ENCODE measurements at regions not wholly inside any gene's neighbourhood (a gene's known extent, or its start where the extent isn't known, plus 50 kb on each side); places are given as distances from the start of the nearest gene placed in this dataset.

DNA sequence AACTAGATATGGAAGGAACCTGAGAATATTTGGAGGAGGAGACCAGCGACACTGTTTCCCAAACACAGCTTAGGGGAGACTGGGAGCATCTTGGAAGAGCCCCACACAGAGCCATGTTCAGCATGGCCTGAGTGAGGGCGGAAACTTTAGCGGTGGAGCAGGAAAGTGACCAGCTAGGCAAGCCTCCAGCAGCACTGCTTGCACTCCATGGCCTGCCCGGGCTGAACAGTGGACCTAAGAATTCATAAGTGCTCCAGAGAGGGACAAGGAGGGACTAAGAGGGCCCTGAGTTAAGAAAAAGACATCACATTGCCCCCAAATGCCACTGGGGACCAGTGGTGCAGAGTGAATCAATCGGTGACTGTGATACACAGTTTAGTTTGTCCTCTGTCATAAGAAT is 566.4 kb downstream of the TNS1 start:
- no peak for DNase-seq

DNA sequence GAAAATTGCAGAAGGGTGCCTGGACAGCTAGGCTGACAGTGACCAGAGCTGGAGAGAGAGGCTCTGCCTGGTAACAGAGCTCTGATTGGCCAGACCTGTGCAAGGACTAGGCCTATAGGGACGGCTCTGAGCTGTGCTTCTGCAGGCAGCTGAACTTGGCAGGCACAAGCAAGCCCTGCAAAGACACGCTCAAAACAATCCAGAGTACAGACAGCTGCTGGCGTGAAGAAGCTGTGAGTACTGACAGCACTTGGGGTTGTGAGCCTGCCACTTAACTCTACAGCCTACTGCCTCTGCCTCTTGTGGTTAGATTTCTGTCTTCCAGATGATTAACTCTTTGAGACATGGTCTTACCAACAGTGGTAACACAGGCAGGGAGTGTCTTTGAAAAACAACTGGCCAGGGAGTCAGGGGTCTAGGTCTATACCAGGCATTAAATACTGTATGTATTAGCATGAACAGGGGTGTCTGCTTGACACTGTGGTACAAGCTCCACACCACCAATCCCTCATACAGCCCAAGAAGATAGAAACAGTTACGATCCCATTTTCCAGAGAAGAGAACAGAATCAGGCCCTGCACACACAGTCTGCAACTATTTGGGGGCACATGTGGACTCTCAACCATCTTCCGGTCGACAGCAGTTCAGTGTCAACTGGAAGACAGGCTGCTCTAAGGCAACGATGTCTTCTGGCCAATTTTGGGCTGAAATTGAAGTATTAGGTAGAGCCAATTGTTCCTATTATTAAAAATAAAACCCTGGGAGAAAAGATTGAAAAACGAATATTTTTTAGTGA is 568.4 kb downstream of the TNS1 start:
- peak; percentile 59 to 61 for DNase-seq

- DNase-seq, result no peak
These were observed 569.3 kb downstream of the TNS1 start for GRCh38 chr2:217433522-217433921.

DNA sequence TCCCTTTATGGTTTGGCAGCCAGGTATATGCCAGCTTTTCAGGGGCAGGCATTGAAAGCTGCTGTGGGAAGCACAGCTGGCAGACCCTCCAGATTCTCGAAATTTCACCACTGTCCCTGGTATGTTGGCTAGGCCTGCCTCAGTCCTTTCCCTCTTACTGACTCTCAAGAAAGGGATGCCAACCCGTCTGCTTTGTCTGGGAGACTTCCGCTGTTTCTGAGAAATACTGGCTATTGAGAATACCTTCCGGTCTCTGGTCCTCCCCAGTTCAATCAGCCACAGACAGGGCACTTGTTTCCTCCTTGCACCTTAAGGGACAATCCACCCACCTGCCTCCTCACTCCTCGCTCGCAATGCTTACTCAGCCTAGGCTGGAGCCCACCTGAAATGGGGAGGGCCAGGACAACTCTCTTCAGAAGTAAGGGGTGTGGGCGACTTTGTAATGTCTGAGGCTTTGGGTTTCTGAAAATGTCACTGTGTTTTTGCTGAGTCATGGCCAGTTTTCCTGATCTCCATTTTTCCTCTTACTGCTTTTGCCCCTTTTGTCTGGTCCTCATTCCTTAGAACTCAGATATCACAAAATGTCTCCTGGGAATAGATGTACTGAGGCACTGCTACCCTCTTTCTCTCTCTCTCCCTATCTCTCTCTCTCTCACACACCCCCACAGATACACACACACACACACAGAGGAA is 571.1 kb downstream of the TNS1 start:
- DNase-seq, result no peak

- DNase-seq, result no peak
These were observed 571.2 kb upstream of the TNP1 start for GRCh38 chr2:217430916-217431576.

DNA sequence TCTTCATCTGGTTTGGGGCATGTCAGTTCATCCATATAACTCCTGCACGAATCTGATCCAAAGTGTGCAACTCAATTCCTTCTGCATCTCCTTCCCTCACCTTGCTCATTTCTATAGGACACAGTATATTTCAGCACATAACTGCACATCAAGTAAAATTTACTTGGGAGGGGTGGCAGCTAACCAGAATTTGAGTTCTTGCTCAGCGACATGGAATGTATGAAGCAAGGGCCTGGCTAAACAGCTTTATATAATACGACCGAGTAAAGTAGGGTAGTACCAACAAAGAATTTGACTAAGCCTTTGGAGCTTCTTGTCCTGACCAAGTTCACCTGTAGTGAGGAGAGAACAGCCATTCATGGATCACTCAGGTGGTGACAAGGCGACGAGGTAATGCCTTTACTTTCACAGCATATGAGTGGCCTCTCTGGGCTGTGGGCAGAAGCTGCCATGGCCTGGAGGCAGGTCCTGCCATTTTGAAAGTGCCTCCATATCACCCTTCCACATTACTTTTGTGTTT is 570.2 kb upstream of the TNP1 start:
- DNase-seq, result no peak

DNA sequence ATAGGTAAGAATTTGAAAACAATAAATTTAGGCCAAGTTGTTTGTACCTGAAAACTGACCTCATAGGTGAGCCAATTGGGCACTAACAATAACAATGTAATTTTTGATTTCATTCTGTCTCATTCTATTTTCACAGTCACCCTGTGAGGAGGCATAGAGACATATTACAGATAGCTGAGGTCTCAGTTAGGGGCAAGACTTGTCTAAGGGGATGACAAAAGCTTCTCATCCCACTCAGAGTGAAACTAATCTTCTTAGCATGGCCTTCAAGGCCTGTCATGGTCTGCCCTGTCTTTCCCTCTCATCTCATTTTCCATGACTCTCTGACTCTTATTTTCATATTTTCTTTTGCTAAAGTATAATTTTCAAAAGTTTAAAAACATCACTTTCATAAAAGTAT is 562.0 kb upstream of the TNP1 start:
- DNase-seq, result no peak

- DNase-seq, result no peak
These were observed 561.0 kb upstream of the TNP1 start for GRCh38 chr2:217420854-217421253.

GRCh38 chr2:217419055-217419671 is 559.3 kb upstream of the TNP1 start:
- DNase-seq, result no peak

DNA sequence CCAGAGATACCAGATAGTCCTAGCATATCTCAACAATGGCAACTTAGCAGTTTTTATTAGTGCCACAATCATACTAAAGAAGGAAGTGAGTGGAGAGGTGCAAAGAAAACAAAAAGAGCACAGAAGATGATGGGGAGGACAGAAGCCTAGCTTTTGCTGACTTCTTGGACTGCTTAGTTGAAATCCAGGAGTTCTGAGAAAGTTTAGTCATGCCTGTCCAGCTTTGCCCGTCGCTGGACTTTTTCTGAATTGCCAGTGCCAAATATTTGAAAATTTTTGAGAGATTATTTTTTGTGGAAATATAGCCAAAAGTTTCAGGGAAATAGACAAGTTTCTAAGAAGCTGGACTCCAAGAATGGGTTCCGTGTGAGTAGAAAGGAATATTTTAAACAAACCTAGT is 558.7 kb upstream of the TNP1 start:
- no peak for DNase-seq

DNA sequence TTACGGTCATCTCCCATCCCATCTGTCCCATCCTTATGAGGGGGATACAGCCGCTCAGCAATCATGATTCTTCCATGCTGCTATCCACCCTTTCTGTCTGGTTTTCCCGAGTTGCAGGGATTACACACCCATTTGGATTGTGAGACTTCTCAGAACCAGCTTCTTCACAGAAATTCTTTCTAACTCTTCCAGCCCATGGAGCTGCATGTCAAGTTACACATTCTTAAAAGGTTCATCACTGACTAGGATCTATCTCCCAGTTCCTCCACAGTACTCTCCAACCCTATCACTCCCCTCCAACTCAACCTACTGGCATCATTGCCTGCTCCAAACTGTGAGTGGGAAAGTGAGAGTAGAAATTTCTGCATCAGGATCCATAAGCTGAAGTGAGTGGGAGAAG is 558.2 kb upstream of the TNP1 start:
- DNase-seq, result no peak

DNA sequence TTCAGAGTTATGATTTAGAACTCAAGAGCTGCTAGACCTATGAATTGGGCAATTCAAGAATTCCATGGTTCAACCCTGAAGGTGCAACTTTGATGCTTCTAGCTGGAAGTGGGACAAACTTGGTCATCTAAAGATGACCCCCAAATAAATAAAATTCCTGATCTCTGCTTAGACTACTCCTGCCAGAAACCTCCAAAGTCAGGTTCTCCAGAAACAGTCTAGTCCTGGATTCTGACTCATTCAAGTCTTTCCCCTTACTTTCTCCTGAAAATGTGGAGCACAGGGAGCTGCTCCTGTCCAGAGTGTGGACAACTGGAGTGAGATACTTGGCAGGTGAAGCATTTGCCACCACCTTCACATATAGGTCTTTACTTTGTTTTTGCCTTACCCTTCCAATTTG is 557.7 kb upstream of the TNP1 start:
- DNase-seq, result no peak

DNA sequence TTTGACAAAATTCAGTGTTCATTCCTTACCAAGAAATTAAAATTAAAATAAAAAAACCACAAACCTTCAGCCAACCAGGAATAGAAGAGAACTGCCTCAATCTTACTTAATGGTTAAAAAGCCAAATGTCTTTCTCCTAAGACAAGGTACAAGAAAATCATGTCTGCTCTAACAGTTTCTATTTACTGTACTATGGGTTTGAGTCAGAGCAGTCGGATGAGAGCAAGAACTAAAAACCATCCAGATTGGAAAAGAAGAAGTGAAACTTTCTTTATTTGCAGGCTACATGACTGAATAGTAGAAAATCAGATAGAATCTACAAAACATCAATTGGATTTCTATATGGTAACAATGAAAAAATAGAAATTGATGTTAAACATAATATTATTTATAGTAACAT is 555.5 kb upstream of the TNP1 start:
- no peak for DNase-seq

DNA sequence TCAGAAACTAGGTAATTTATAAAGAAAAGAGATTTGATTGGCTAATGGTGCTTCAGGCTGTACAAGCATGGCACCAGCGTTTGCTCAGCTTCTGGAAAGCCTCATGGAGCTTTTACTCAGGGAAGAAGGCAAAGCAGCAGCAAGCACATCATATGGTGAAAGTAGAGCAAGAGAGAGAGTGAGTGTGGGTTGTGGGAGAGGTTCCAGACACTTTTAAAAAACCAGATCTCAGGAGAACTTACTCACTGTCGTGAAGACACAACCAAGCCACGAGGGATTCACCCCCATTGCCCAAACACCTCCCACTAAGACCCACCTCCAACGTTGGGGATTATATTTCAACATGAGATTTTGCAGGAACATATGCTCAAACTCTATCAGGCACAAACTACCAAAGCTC is 554.6 kb upstream of the TNP1 start:
- DNase-seq, result no peak

- no peak for DNase-seq
These were observed 553.3 kb upstream of the TNP1 start for GRCh38 chr2:217413193-217413592.

DNA sequence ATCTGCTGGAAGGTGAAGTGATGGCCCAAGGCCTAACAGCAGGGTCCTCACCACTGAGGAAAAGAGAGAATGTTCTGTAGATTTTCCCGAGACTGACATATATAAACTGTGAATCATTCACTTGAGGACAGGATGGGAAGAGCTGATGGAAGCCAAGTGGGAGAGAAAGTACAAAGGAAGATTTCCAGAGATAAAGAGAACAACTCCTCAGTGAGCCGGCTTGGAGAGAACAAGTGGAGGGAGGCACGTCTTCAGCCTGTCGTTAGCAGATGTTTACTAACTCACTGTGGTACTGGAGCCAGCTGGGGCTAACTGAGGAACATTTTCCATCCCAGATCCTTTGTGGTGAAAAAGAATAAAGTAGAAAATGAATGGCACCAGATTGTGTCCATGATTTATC is 552.9 kb upstream of the TNP1 start:
- no peak for DNase-seq

GRCh38 chr2:217412277-217412676 is 552.4 kb upstream of the TNP1 start:
- DNase-seq, result no peak

- DNase-seq, result no peak
These were observed 550.8 kb upstream of the TNP1 start for GRCh38 chr2:217410681-217410960.

DNA sequence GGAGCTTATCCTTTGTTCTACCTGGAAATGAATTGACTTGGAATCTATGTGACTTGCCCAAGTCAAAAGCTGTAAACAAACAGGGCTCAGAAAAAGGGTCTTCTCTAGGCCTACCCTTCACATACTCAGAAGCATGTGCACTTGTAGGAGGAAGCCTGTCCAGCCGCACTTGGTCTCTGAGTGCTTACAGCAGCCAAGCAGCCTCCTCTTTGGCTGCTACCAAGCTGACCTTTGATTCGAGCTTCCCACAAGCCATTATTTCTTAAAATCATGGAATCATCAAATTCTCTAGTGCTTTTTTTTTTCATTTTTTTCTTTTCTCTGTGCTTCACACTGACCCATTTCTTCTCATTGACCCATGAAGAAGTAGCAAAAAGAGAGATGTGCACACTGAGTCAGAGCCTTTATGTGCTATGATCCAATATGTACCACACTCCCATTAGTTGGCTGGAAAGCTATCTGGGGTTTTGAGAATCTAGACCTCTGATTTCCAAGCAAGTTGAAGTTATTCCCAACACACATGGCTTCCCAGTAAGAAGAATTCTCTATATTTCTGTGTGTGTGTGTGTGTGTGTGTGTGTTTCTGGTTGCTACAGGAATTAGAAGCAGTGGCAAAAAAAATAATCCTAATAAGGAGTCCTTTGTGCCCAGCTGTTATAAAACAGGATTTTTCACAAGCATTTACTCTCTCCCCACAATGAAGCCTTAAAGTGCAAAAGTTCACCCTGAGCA is 550.3 kb upstream of the TNP1 start:
- DNase-seq, result no peak

GRCh38 chr2:217407362-217407761 is 547.5 kb upstream of the TNP1 start:
- DNase-seq, result no peak

- no peak for DNase-seq
These were observed 544.4 kb upstream of the TNP1 start for GRCh38 chr2:217404236-217404760.

GRCh38 chr2:217402761-217403383 is 543.0 kb upstream of the TNP1 start:
- DNase-seq, result no peak
